ENCODE measurements at regions not wholly inside any gene's neighbourhood (a gene's known extent, or its start where the extent isn't known, plus 50 kb on each side); places are given as distances from the start of the nearest gene placed in this dataset.

- H3K36me3 Mint-ChIP-seq: no peaks in the 10 kb centered on the region
- H3K4me3 Mint-ChIP-seq: no peak overlapping the region
- no peaks in the 10 kb centered on the region for H3K4me1 Mint-ChIP-seq (ENCODE audit: low read depth)
- no peaks in the 10 kb centered on the region for H3K9me3 Mint-ChIP-seq (ENCODE audit: low read depth)
- H3K27me3 Mint-ChIP-seq: peaks cover 1% of the 10 kb centered on the region
- no peak overlapping the region for H3K27ac Mint-ChIP-seq
These were observed 280.2 kb downstream of the SNX13 start for GRCh38 chr7:17660116-17660515.

DNA sequence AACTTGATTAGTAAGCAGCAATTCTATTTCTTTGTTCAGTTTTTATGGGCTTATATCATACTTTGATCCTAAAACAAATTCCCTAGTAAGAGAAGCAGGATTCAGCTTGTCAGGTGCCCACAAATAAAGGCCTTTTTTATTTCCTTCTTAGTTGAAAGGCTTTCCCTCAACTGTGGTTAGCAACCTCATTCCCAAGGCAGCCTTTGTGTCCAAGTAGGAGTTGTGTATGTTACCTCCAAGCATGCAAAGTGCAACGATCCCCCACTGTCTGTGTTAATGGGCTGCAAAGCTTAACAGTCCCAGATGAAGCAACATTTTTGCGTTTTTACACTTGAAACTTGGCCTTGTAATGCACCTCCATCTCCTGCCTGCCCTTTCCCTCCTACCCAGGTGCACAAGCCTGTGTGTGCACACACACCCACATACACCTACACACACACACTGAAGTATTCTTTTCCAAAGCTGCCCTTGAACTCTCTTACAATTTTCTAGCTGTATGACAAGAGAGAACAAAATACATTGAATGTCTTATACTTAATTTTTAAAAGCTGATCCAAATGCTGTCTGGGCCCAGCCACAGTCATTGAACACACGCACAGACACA lies 278.2 kb downstream of the SNX13 start:
- Mint-ChIP-seq H3K36me3 (no peaks in the 10 kb centered on the region), H3K4me3 (no peak overlapping the region), H3K4me1 (ENCODE audit: low read depth) (no peaks in the 10 kb centered on the region), H3K9me3 (ENCODE audit: low read depth) (no peaks in the 10 kb centered on the region), H3K27ac (no peak overlapping the region), H3K27me3 (peaks cover 1% of the 10 kb centered on the region)

DNA sequence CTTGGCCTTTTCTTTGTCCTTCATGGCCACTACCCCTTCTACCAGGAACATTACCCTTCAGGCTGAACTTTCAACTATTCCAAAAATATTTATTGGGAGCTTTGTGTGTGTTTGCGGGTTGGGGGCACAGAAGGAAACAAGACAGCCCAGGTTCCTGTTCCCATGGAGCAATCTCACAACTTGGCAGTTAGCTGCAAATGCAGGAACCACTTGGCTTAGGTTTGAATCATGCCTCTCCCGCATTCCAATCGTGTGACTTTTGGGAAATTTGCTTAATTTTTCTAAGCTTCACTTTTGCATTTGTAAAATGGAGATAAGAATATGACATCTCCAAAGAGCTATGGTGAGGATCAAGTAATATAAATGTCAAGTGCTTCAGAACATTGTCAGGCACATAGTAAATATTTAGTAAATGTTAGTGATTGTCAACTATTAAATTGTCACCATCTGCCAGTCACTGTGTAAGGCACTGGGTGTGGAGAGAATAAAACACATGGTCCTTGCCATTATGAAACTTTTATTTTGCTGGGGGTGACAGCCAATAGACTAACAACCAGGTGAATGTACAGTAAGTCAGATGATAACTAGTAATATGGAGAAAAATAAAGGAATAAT lies 277.1 kb downstream of the SNX13 start:
- H3K27ac Mint-ChIP-seq: no peak overlapping the region
- H3K4me1 Mint-ChIP-seq (ENCODE audit: low read depth): no peaks in the 10 kb centered on the region
- H3K27me3 Mint-ChIP-seq: peaks cover 1% of the 10 kb centered on the region
- H3K9me3 Mint-ChIP-seq (ENCODE audit: low read depth): no peaks in the 10 kb centered on the region
- no peak overlapping the region for H3K4me3 Mint-ChIP-seq
- H3K36me3 Mint-ChIP-seq: no peaks in the 10 kb centered on the region

DNA sequence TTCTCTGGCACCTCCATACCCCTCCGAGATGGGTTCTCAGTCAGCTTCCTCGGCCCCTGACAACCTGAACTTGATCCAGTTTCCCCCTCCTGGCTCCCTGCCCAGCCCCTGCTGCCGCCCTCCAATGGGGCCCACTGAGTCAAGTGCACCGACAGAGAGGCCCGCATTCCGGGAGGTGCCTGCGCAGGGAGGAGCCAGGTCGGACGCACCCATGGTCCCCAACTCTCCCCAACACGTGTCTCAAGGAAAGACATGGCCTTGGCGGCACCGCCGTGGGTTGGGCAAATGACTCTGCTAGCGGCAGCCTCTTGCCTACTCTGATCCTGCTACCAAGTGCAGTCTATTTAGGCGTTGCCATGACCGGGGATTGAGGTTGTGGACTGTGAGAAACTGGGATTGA lies 275.3 kb downstream of the SNX13 start:
- Mint-ChIP-seq H3K27me3 (peaks cover 1% of the 10 kb centered on the region), H3K9me3 (ENCODE audit: low read depth) (no peaks in the 10 kb centered on the region), H3K36me3 (no peaks in the 10 kb centered on the region), H3K4me1 (ENCODE audit: low read depth) (no peaks in the 10 kb centered on the region), H3K27ac (no peak overlapping the region), H3K4me3 (no peak overlapping the region)

DNA sequence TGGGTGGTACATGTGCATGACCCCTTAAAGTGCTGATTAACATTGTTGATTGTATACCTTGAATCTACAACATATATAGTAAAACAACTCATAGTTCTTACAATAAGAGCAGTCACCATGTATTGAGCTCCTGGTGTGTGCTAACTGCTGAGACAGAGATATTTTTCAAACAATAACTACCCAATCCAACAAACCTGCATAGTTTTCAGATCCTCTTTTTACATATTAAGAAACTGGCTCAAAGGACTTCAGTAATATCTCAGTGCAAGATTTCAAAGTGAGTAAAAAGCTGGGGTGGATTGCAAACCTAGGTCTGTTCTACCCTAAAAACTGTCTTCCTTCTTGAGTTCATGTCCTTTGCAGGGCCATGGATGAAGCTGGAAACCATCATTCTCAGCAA lies 272.2 kb downstream of the SNX13 start:
- peaks cover 1% of the 10 kb centered on the region for H3K27me3 Mint-ChIP-seq
- H3K4me1 Mint-ChIP-seq (ENCODE audit: low read depth): no peaks in the 10 kb centered on the region
- no peaks in the 10 kb centered on the region for H3K36me3 Mint-ChIP-seq
- H3K27ac Mint-ChIP-seq: no peak overlapping the region
- H3K4me3 Mint-ChIP-seq: no peak overlapping the region
- H3K9me3 Mint-ChIP-seq (ENCODE audit: low read depth): no peaks in the 10 kb centered on the region

DNA sequence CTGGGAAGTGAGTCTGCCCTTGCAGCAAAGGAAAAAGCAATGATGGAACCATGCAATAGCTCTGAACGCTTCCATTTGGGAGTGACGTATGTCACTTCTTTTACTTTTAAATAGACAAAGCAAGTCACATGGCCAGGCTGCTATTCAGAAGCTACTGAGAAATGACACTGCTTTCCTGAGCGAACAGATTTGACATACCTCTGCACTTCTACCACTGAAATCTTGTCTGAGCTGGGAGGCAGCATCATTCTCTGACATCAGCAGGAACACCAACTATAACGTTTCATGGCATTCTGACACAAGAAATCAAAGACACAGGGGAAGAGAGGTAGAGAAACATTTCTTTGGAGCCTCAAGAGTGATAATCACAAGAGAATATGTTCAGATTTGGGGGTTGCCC lies 271.1 kb downstream of the SNX13 start:
- Mint-ChIP-seq H3K27me3 (no peaks in the 10 kb centered on the region), H3K4me1 (ENCODE audit: low read depth) (no peaks in the 10 kb centered on the region), H3K4me3 (no peak overlapping the region), H3K27ac (no peak overlapping the region), H3K9me3 (ENCODE audit: low read depth) (no peaks in the 10 kb centered on the region), H3K36me3 (no peaks in the 10 kb centered on the region)

DNA sequence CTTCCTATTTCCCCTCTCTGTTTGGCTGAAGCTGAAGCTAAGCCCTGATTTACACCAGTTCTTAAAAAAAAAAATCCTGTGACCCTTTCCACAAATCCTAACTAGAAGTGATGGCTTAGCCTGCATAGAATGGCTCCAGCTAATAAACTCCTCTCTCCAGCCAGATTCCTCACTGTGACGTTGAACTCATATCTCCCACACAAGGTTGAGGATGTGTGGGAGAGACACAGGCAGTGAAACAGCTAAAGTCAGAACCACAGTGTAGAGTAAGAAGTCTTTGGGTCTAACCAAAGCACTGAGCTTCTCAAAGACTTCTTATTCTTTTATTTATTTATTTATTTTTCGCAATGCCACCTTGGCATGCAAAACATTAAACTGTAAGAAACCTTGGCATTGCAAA lies 268.3 kb downstream of the SNX13 start:
- Mint-ChIP-seq H3K27ac (no peak overlapping the region), H3K36me3 (no peaks in the 10 kb centered on the region), H3K4me1 (ENCODE audit: low read depth) (no peaks in the 10 kb centered on the region), H3K9me3 (ENCODE audit: low read depth) (no peaks in the 10 kb centered on the region), H3K4me3 (no peak overlapping the region), H3K27me3 (no peaks in the 10 kb centered on the region)

- Mint-ChIP-seq H3K36me3 (no peaks in the 10 kb centered on the region), H3K4me3 (no peak overlapping the region), H3K4me1 (ENCODE audit: low read depth) (no peaks in the 10 kb centered on the region), H3K27me3 (no peaks in the 10 kb centered on the region), H3K9me3 (ENCODE audit: low read depth) (no peaks in the 10 kb centered on the region), H3K27ac (no peak overlapping the region)
These were observed 267.5 kb downstream of the SNX13 start for GRCh38 chr7:17672783-17673182.

DNA sequence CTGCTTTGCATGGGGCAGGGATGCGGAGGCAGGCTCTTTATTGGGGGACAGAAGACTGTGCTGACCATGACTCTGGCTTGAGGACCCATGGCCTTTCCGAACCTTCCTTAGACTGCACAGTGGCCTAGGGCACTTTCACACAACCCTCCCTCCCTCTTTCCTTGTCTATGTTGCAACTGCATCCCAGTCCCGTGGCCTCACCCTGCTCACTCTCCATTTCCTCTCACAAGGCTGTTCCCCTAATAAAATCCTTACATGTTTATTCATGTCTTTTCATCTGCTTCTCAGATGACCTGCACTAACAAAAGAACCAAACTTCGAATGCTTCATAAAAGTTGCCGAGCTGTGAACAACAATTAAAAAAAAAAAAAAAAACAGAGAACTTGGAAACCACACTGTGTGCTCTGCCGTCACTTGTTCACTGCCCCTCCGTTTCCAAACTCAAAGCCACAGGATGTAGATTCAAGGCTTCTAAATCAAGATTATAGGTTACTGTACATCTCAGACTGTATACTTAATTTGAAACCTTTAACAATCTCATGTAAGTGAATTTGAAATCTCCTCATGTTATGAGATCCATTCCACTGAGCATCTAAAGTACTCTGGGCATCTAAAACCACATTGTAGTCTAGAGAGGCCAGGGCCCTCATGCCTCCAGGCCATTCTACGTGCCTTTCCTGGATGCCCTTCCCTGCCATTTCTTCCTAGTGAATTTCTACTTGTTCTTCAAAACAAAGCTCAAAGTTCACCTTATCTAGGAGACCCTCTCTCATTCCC lies 265.9 kb downstream of the SNX13 start:
- no peak overlapping the region for H3K4me3 Mint-ChIP-seq
- no peaks in the 10 kb centered on the region for H3K9me3 Mint-ChIP-seq (ENCODE audit: low read depth)
- no peaks in the 10 kb centered on the region for H3K36me3 Mint-ChIP-seq
- H3K27me3 Mint-ChIP-seq: no peaks in the 10 kb centered on the region
- no peak overlapping the region for H3K27ac Mint-ChIP-seq
- no peaks in the 10 kb centered on the region for H3K4me1 Mint-ChIP-seq (ENCODE audit: low read depth)

DNA sequence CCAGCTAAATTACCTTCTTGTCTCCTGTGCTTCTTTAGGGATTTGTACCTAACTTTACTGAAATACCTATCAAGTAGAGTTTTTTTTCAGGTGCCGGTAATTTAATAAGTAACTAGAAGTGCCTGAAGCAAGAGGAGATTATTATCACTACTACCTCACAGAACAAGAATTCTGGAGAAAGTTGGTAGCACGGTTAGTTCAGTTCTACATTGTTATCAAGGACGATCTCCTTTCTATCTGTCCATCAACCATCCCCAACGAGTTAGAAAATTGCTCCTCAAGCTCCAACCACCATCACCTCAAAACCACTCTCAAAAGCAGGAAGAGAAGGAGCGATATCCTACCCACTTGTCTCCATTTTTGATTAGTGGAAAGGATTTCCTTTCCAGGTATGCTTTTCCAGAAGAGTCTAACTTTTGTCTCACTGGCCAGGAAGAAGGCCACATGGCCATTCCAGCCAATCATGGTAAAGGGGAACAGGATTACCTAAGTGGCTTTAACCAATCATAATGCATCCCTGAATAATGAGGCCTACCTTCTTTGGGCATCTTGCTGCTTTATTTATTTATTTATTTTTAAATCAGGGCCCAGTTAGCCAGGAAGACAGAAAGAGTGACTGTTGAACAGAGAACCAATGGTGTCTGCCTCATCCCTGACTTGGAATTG lies 265.2 kb downstream of the SNX13 start:
- Mint-ChIP-seq H3K27ac (no peak overlapping the region), H3K9me3 (ENCODE audit: low read depth) (no peaks in the 10 kb centered on the region), H3K4me3 (no peak overlapping the region), H3K27me3 (no peaks in the 10 kb centered on the region), H3K36me3 (no peaks in the 10 kb centered on the region), H3K4me1 (ENCODE audit: low read depth) (no peaks in the 10 kb centered on the region)

- Mint-ChIP-seq H3K27ac (no peak overlapping the region), H3K9me3 (ENCODE audit: low read depth) (no peaks in the 10 kb centered on the region), H3K4me1 (ENCODE audit: low read depth) (no peaks in the 10 kb centered on the region), H3K36me3 (no peaks in the 10 kb centered on the region), H3K27me3 (peaks cover 3% of the 10 kb centered on the region), H3K4me3 (no peak overlapping the region)
These were observed 262.9 kb downstream of the SNX13 start for GRCh38 chr7:17677408-17677807.

GRCh38 chr7:17678896-17679295 lies 261.4 kb downstream of the SNX13 start:
- Mint-ChIP-seq H3K36me3 (no peaks in the 10 kb centered on the region), H3K27me3 (peaks cover 3% of the 10 kb centered on the region), H3K9me3 (ENCODE audit: low read depth) (no peaks in the 10 kb centered on the region), H3K4me1 (ENCODE audit: low read depth) (no peaks in the 10 kb centered on the region), H3K4me3 (no peak overlapping the region), H3K27ac (no peak overlapping the region)

DNA sequence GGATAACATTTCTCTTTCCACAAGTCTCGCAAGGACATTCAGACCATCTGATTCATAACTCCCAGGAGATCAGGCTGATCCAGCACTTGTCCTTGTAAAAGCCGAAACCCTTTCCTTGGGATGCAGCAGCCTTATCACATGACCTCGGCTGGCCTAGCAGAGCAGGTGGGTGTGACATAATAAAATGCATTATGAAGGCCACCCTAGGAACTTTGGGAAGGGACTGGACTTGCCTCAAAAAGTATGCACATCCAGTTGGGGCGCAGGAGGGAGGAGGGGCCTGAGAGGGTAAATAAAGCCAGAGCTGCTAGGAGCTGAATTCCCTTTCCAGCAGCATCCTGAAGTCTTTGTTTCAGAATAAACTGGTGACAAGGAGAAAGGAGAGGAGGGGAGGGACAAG lies 260.8 kb downstream of the SNX13 start:
- Mint-ChIP-seq H3K27ac (no peak overlapping the region), H3K4me3 (no peak overlapping the region), H3K9me3 (ENCODE audit: low read depth) (no peaks in the 10 kb centered on the region), H3K36me3 (no peaks in the 10 kb centered on the region), H3K27me3 (peaks cover 3% of the 10 kb centered on the region), H3K4me1 (ENCODE audit: low read depth) (no peaks in the 10 kb centered on the region)

GRCh38 chr7:17680026-17680425 lies 260.3 kb downstream of the SNX13 start:
- Mint-ChIP-seq H3K27me3 (peaks cover 3% of the 10 kb centered on the region), H3K9me3 (ENCODE audit: low read depth) (no peaks in the 10 kb centered on the region), H3K4me3 (no peak overlapping the region), H3K27ac (no peak overlapping the region), H3K36me3 (no peaks in the 10 kb centered on the region), H3K4me1 (ENCODE audit: low read depth) (no peaks in the 10 kb centered on the region)

DNA sequence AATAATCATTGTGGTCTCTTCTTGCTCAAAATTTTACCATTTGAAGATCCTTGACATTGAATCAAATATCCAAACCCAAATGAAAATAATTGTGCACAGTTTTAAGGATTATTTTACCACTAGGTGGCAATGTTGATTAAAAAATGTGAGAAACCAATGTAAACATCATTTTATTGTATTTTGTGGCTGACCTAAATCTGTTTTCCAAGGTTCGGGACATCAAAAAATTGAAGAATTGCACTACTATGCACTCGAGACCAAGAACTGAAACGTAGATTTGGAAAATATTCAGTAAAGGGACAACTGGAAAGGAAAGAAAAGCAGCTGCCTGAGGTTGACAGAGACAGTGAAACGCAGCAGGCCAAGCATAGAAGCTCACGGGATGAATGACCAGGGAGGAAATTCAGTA lies 259.3 kb downstream of the SNX13 start:
- H3K4me1 Mint-ChIP-seq (ENCODE audit: low read depth): no peaks in the 10 kb centered on the region
- no peak overlapping the region for H3K27ac Mint-ChIP-seq
- H3K9me3 Mint-ChIP-seq (ENCODE audit: low read depth): no peaks in the 10 kb centered on the region
- H3K27me3 Mint-ChIP-seq: peaks cover 3% of the 10 kb centered on the region
- H3K4me3 Mint-ChIP-seq: no peak overlapping the region
- H3K36me3 Mint-ChIP-seq: no peaks in the 10 kb centered on the region
